MV-4-11 (cell line): ENCODE measurements at regions not wholly inside any gene's neighbourhood (a gene's known extent, or its start where the extent isn't known, plus 50 kb on each side); places are given as distances from the start of the nearest gene placed in this dataset.
A peak's percentile ranks its signal among the peaks of the same experiment; 100 is the strongest.

Experiments
- DNase-seq: peaks from one replicate; lab custom pipeline; 2025; lab: John Stamatoyannopoulos, UW

DNA sequence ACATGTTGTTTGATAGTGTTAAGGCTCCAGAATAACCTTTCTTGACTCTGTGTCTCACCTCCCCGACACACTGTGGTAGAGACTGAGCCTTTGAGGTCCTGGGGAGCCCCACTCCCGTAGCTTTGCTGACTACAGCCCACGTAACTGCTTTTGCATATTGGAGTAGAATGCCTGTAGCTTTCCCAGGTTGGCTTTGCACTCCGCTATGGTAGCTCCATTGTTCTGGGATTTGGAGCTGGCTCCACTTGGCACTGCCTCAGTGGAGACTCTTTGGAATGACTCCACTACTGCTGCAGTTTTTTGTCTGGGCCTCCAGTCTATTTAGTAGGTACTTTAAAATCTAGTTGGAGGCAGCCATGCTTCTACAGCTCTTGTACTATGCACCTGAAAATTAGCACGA, 56.2 kb upstream of the ANXA1 start:
- no peak for DNase-seq

DNA sequence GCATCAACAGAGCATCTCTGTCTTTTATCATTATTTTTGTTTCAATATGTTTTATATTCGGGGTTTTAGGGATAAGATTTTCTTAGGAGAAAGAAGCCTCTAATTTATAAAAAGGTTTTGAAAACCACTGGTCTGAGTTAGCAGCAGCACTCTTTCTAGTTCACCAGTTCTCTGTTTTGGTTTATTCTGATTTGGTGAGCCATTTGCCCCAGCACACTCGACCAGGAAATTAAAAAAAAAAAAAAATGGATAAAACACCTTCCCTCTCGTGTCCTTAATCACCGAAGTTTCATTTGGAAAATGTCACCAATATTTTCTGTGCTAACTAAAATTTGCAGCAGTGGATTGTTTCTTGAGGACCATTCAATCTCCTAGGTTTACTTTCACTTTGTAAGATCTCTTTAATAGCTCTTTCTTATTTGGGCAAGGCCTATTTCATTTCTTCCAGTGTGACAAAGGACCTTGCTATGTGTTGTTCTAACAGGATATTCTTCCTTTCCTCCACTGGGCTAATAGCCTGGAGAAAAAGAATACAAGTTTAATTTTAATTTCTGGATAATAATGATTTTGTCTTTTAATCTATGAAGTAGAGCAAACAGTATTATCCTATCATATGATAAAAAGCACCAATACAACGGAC, 57.8 kb upstream of the ANXA1 start:
- no peak for DNase-seq

DNA sequence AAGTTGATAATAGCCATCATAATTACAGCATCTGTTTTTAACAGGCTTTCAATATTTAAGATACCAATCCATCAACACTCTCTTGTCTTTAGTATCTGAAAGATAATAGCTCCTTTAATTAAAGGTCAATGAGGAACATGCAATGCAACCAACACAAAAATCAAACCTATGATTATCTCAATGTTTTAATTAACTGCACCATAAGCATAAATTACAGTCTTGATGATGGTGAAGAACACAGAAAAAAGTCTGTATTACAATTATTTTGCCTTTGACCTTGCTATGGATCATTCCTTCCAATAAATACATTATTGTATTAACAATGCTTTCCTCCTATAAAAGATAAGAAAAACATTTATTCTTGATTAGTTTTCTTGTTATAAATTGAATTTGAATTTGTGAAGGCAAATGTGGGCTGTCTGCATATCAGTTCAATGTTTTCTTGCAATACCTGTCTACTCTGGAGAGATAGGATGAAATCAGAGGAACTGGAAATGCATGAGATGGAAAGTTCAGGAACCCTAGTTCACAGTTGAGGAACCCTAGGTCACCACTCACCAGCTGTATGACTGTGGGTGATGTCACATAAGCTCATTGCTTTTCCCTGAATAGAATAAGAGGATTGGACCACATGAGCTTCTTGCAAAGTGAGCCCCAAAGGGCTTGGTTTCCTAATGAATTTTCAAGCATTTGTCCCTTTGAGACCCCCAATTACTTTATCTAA, 58.5 kb upstream of the ANXA1 start:
- DNase-seq = no peak

DNA sequence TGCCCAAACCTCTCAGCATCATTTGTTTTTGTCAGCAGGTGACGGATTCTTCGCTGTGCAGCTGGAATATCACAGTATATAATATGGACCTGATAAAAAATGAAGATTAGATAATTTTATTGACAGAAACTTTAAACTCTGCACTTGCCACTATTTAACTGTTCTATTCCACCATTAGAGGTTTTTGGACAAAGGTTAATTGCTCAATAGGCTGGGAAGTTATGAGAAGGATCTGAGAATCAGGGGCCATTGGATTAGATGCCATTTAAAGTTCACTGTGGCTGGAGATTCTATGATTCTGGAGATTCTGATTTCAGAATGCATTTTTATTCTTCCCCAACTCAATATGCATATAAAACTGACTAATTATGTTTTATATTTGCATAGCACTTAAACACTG, 59.8 kb upstream of the ANXA1 start:
- no peak for DNase-seq

DNA sequence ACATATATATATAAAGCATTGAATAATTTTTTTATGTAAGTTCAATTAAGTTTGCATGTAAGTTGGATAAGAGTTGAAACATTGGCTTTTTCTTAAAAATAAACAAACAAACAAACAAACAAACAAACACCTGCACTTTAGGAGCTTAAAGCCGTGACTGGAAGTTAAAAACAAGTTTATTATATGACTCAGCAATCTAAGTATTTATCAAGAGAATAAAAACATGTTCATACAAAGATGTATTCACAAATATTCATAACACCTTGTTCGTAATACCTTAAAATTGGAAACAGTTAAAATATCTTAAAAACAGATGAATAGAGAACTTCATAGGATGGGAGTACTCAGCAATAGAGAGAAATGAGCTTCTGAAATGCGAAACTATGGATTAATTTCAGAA, 61.5 kb upstream of the ANXA1 start:
- no peak for DNase-seq

DNA sequence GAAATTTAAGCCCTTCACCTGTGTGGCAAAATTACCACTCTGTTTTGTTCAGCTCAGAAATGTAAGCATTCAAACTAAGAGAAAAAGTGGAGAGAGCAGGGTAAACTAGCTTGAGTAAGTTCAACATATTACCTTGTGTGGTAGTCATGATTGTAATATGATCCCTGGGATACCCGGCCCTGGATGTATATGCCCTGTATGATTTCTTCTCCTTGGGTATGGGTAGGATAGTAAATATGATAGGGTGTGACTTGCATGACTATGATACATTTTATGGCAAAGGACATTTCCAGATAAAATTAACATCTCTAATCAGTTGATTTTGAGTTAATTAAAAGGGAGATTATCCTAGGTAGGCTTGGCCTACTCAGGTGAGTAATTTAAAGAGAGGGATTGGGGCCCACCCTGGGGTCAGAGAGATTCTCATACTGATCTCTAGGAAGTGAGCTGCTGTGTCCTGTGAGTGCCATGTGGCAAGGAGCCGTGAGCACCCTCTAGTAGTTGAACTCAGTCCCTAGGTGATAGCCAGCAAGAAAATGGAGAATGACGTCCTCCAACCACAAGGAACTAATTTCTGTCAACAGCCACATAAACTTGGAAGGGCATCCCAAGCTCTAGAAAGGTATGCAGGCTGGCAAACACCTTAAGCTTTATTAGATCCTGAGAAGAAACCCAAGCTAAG, 62.2 kb upstream of the ANXA1 start:
- DNase-seq = no peak

DNA sequence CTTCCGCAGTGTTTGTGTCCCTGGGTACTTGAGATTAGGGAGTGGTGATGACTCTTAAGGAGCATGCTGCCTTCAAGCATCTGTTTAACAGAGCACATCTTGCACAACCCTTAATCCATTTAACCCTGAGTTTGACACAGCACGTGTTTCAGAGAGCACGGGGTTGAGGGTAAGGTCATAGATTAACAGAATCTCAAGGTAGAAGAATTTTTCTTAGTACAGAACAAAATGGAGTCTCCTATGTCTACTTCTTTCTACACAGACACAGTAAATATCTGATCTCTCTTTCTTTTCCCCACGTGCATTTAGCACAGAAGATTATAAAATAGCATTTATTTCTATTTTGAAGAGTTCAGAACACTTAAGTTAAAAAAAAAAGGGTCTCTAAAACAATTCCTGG, 63.8 kb upstream of the ANXA1 start:
- DNase-seq = peak; percentile 1

DNA sequence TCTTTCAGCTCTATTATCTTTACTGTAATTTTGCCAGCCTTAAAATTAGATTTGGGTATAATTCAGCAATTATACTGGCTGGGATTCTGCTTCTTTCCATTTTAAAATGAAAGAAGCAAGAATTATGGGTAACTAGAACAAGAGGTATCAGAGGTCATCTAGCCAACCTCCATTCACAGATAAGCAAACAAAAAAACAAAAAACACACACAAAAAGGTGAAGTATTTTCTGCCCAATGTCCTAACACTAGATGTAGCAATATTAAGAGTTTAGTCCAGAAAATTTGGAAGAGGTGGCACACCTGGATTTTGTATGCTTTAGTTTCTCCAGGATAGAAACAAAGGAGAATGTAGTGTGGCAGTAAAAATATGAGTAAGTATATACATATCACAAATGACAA, 68.1 kb upstream of the ANXA1 start:
- no peak for DNase-seq

DNA sequence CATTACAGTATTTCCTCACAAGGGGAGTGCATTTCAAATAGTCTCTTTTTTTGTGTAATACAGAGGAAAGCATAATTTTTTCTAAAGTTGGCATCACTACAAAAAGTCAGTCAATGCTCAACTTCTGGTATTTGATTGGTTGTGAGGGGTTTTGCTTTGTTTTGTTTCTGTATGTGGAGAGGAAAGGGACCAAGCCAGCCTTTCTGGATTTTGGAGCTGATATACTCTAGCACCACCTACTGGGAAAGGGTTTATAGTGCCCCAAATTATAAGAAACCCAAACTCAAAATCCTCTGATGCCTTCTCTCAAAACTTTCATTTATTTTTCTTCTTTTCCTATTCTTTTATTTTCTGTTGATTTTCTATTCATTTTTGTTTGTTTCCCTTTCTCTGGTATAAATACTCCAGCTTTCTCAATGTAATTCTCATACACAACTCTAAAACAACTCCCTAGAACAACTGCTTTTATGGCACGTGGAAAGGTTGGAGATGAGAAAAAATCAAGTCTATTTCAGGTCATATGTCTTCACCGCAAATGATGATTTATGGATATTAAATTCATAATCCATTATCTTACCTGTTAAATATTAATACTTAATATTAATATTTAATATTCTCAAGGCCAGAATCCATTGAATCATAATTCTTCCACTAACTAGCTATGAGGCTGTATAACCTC, 69.5 kb upstream of the ANXA1 start:
- peak; percentile 9 for DNase-seq

DNA sequence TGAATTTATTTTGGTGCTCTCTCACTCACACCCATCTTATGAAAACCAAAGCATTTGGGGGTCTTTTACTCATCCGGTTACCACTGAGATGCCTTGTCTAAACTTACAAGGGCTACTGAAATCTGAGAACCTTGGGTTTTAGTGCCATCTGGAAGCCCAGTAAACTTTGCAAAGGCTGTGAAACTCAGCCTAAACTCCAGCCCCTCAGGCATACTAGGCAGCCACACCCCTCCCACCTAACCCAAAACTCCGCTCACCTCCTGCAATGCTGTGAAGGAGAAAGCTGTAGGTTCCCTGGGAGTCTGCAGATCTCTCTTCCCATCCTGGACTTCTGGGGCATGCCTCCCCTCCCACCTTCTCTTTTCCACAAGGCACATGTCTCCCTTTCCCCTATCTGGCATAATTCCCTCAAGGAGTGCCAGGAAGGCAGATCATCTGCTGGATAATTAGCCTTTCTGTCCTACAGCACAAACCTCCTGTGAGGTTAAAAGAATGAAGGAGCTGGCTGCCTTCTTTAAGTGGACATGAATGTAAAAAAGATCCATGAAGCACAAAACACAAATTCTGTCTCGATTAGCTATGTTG, 71.5 kb upstream of the ANXA1 start:
- no peak for DNase-seq

DNA sequence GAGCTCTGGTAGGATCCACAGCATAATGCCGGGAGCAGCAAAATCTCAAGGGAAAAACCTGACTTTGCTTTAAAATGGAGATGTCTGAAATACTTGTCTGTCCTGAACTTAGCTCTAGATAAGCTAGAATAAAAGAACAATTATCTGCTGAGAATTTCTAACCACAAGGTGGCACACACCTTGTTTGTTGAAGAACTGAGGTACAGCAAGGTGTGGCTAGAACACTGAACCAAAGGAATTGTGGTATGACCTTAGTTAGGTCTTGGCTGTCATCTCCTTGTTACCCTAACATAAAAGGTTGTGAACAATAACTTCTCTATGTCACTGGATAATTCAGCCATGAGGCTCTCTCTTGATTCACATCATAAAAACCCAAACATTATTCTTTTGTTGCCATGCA, 72.3 kb upstream of the ANXA1 start:
- no peak for DNase-seq

DNA sequence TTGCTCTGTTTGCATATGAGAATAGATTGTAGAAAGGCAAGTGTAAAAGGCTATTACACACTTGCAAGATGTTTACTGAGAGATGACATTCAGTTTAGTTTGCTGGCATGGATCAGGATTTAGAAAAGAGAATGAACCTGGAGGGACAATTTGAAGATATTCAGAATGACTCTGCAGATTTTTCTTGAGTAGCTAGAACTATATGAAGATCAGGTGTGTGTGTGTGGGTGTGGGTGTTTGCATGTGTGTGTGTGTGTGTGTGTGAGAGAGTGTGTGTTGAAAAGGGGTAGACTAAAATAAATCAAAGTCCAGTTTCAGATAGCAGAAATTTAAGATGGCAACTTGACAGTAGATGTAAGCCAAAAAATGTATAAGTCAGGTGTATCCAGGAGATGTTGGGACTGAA, 74.0 kb upstream of the ANXA1 start:
- no peak for DNase-seq

DNA sequence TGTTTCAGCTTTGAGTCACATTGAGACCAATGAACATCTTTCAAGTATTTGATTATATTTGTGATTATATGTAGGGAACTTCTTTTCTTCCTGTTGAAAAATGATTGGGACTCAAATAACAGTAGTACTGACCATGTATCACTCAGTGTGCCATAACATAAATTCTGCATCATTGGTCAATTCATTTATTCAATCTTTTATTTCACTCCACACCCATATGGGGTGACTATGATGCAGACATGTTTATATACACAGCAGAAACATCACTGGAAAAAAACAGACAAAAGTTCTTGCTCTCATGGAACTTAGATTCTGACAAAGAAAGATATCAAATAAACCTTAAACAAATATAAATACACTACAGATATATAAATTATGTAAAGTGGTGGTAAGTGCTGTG, 74.7 kb upstream of the ANXA1 start:
- no peak for DNase-seq

DNA sequence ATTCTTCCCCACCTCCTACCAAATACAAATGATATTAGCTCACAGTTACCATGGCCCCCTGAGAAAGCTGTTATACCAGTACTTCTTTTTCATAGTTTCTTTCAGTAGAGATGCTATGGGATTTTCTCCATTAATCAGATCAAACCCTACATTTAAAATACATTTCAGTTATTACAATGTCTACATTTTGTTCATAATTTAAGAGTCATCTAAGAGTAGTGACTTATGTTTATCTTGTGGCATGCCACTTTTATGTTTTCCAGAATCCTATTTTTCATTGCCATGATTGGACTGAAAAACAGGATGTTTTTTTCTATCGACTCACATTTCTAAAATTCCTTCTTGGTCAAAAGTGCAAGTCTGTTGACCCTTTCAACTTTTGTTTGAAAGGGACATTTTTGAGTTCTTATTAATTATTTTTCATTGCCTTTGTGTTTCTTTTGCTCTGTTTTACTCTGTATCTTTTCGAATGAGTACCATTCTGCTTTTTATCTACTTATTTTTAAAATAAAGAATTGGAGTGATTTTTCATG, 77.4 kb upstream of the ANXA1 start:
- no peak for DNase-seq

DNA sequence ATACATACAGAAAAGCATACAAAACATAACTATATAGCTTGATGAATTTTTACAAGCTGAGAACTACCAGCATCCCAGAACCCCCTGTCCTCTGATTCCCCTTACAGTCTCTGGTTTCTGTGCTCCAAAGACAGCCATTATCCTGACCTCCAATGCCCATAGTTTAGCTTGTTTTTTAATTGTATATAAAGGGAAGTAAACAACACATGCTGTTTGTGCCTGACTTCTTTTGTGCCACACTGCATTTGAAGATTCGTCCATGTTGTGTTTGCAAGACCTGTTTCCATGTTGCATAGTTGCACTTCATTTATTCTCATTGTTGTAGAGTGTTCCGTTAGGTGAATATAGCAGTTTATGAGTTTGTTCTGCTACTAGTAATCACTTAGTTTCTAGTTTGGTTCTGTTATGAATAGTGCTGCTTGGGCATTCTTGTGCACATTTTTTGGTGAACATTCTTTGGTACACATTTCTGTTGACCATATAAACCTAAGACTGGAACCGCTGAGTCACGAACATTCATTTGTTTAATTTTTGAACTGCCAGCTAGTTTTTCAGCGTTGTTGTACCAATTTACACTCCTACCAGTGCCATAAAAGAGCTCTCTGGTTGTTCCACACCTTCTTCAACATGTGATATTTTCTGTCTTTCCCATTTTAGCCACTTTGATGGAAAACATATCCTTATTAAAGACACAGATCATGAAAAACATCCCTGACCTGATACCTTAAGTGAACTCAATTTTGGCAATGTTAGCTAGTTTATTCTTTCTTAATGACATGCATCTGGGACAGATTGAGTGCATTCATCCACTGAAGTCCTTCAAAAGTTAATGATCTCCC, 78.1 kb upstream of the ANXA1 start:
- no peak for DNase-seq

DNA sequence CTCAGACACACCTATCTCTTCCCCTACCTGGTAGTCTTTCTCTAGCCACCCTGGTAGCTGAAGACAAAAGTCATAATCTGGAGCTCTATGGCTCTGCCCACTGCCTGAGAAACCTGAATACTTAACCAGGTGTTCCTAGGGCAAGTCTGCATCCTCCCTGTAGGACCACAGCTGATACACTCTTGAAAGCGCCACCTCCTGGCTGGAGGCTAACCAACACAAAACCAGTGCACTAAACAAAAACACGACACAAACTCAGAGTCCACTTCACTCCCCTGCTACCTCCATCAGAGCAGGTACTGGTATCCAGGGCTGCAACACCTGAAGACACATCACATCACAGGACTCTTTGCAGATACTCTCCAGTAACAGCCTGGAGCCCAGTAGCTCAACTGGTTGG, 84.6 kb upstream of the ANXA1 start:
- no peak for DNase-seq

DNA sequence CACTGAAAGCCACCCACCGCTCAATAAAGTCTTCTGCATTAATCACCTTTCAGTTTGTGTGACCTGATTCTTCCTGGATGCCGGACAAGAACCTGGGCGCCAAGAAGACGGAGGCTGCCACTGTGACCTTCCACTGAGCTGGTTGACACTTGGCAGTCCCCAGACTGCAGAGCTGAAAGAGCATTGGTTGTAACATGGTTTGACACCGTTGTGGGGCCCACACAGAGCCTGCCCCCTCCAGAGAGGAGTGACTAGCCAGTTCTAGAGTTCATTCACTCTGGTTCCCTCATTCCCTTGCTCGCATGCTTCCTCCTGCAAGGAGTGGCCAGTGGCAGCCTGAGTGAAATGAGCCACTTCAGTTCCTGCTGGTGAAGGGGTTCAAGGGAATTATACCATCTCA, 86.2 kb upstream of the ANXA1 start:
- no peak for DNase-seq

DNA sequence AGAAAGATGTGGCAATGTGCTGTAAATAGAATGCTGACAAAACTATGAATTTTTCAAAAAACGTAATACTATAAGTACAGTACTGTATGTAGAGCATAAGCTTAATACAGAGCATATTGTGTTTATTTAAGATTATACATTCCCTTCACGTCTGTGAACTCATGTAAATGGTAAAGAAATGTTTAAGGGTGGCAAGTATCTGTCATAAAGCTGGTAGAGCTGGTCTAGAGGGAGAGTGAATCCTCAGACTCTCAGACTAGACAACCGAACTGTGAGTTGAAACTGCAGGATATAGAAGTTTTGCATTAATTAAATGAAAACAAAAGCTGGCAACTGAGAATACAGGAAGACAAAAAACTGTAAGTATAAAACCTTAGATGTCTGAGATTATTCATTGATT, 87.3 kb upstream of the ANXA1 start:
- no peak for DNase-seq

DNA sequence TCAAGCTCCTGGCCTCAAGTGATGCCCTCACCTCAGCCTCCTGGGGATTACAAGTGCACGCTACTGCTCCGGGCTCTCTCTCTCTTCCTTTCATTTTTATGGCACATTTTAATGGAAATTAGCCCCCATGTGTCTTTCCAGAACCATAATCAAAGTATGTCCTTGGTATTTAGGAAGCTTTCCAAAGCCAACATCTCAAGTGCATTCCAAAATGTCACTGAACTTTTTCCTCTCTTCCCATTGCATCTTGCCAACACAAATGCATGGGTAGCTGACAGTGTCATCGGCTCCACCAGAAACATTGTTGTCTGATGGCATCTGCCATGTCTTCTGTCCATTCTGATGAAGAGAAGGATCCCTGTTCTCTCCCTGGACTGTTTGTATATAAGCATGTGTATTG, 90.5 kb upstream of the ANXA1 start:
- DNase-seq = no peak

DNA sequence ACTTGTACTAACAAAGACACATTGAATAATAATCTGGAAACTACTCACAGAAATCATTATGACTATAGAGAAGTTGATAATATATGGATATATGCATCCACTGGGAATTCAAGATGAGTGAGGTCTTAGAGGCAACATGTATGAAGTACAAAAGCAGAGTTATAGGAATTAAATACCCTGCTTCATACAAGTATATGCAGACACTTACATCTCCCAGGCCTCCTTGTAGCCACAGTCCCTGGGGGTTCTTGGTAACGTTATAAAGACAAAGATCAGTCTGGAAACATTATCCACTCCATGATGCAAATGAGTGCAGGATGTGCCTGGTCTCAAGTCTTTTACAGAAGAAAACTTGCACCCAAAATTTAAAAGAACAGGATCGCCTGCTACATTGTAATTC, 92.4 kb upstream of the ANXA1 start:
- DNase-seq = no peak

DNA sequence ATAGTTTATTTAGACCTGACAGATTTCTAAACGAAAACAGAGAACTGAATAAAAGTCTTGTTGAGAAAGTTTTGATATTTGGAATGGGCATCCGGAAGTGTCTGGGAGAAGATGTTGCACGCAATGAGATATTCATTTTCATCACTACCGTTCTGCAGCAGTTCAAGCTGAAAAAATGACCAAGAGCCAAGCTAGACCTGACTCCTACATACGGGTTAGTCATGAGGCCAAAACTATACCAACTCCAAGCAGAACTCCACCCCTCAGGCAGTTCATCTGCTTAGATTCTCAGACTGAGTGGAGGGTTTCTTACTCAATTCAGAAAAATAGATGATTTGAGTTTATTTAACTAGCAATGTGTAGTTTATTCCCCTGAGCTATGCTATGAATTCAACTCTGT, 95.4 kb upstream of the ANXA1 start:
- no peak for DNase-seq
